ENCODE measurements at regions not wholly inside any gene's neighbourhood (a gene's known extent, or its start where the extent isn't known, plus 50 kb on each side); places are given as distances from the start of the nearest gene placed in this dataset.

DNA sequence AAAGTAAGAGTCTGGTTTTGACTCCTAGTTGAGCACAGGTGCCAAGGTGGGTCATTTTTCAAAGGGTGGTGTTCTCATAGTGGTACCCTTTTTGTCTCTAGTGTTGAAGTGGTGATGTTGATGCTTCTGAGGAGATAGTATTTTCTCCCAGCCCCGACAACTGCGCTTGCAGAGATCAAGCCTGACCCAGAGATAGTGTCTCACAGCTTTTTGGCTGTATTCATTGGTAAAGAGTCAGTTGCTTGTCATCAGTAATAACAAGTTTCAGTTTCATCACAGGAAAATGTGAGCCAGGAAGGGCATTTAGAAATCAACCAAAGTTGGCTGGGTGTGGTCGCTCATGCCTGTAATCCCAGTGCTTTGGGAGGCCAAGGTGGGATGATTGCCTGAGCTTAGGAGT lies 139.3 kb downstream of the NFKBIZ start:
- no peak for TF ChIP-seq POLR2A (IDR thresholded peaks at IDR 0.05; ENCODE audit: low read length)
- no peak for TF ChIP-seq GATA1 (IDR thresholded peaks at IDR 0.05; ENCODE audit: low read depth, low read length)

Data from erythroblast (primary cell).